Mesothelial cell of epicardium (in vitro differentiated cells): ENCODE measurements at regions not wholly inside any gene's neighbourhood (a gene's known extent, or its start where the extent isn't known, plus 50 kb on each side); places are given as distances from the start of the nearest gene placed in this dataset.
"Not testable (repeated sequence)": the region's sequence is repeated elsewhere in the genome, so short reads cannot be mapped to it uniquely, and the experiment has no call there.

Experiments used
- DNase-seq, 2 experiments: peaks; one replicate each; pipeline ENCODE4 v3.0.0; 2021; ENCODE audit warnings: low spot score in 2 of 2; ENCODE audit not compliant: unreplicated experiment in 2 of 2
- H3K27ac Mint-ChIP-seq: 2 replicates; pipeline ENCODE4 v1.8.0; 2021; ENCODE audit warnings: mixed read lengths
- H3K27me3 Mint-ChIP-seq: 2 replicates; pipeline ENCODE4 v1.8.0; 2021; ENCODE audit warnings: low read depth, mixed read lengths
- H3K36me3 Mint-ChIP-seq: 2 replicates; pipeline ENCODE4 v1.8.0; 2021; ENCODE audit warnings: mixed read lengths
- H3K4me1 Mint-ChIP-seq: 2 replicates; pipeline ENCODE4 v1.8.0; 2021; ENCODE audit warnings: mixed read lengths
- H3K4me3 Mint-ChIP-seq: 2 replicates; pipeline ENCODE4 v1.8.0; 2021; ENCODE audit warnings: mild to moderate bottlenecking, moderate library complexity, mixed read lengths
- H3K9me3 Mint-ChIP-seq: 2 replicates; pipeline ENCODE4 v1.8.0; 2021; ENCODE audit warnings: mixed read lengths
- CTCF ChIP-seq: fragments of 200-600 bp; sonication (generic); IDR thresholded peaks from one replicate; pipeline ENCODE4 v1.5.0; 2021; ENCODE audit warnings: antibody characterized with exemption; ENCODE audit not compliant: unreplicated experiment

GRCh38 chr9:40913928-40914673 is 214.4 kb downstream of the FOXD4L6 start:
- no peak for DNase-seq
- no peaks in the 10 kb centered on the region for H3K4me1 Mint-ChIP-seq
- no peak for TF ChIP-seq CTCF
- no peak overlapping the region for H3K4me3 Mint-ChIP-seq
- no peaks in the 10 kb centered on the region for H3K27me3 Mint-ChIP-seq
- peaks cover 78% of the 10 kb centered on the region for H3K9me3 Mint-ChIP-seq
- H3K36me3 Mint-ChIP-seq = peaks cover 15% of the 10 kb centered on the region
- H3K27ac Mint-ChIP-seq = no peak overlapping the region

- peaks cover 80% of the 10 kb centered on the region for H3K9me3 Mint-ChIP-seq
- H3K4me1 Mint-ChIP-seq = no peaks in the 10 kb centered on the region
- no peak overlapping the region for H3K27ac Mint-ChIP-seq
- H3K36me3 Mint-ChIP-seq = peaks cover 14% of the 10 kb centered on the region
- no peak for TF ChIP-seq CTCF
- no peaks in the 10 kb centered on the region for H3K27me3 Mint-ChIP-seq
- H3K4me3 Mint-ChIP-seq = no peak overlapping the region
- no peak for DNase-seq
These were observed 215.3 kb downstream of the FOXD4L6 start for GRCh38 chr9:40913096-40913719.

GRCh38 chr9:40912679-40913078 is 215.8 kb downstream of the FOXD4L6 start:
- not testable (repeated sequence) for DNase-seq, H3K27me3 Mint-ChIP-seq, H3K4me1 Mint-ChIP-seq, H3K27ac Mint-ChIP-seq, H3K4me3 Mint-ChIP-seq
- Mint-ChIP-seq H3K36me3 (peaks cover 18% of the 10 kb centered on the region), H3K9me3 (peaks cover 81% of the 10 kb centered on the region)

- TF ChIP-seq CTCF = no peak
- no peaks in the 10 kb centered on the region for H3K27me3 Mint-ChIP-seq
These were observed 216.8 kb downstream of the FOXD4L6 start for GRCh38 chr9:40911647-40912046.

GRCh38 chr9:40910995-40911394 is 217.5 kb downstream of the FOXD4L6 start:
- DNase-seq, H3K27me3 Mint-ChIP-seq, H3K4me1 Mint-ChIP-seq, H3K4me3 Mint-ChIP-seq, H3K27ac Mint-ChIP-seq: not testable (repeated sequence)
- Mint-ChIP-seq H3K36me3 (peaks cover 24% of the 10 kb centered on the region), H3K9me3 (peaks cover 87% of the 10 kb centered on the region)

More at GRCh38 chr9:40911647-40912046, 216.8 kb downstream of the FOXD4L6 start:
- DNase-seq = no peak
- H3K27ac Mint-ChIP-seq = no peak overlapping the region
- no peak overlapping the region for H3K4me3 Mint-ChIP-seq
- H3K4me1 Mint-ChIP-seq = no peaks in the 10 kb centered on the region
- peaks cover 85% of the 10 kb centered on the region for H3K9me3 Mint-ChIP-seq
- H3K36me3 Mint-ChIP-seq = peaks cover 23% of the 10 kb centered on the region

- TF ChIP-seq CTCF = no peak
- Mint-ChIP-seq H3K36me3 (peaks cover 25% of the 10 kb centered on the region), H3K27me3 (no peaks in the 10 kb centered on the region), H3K27ac (no peak overlapping the region), H3K4me3 (no peak overlapping the region), H3K4me1 (no peaks in the 10 kb centered on the region), H3K9me3 (peaks cover 86% of the 10 kb centered on the region)
- no peak for DNase-seq
These were observed 218.7 kb downstream of the FOXD4L6 start for GRCh38 chr9:40909821-40910220.

- H3K36me3 Mint-ChIP-seq = peaks cover 30% of the 10 kb centered on the region
- H3K27ac Mint-ChIP-seq, H3K27me3 Mint-ChIP-seq, H3K4me1 Mint-ChIP-seq, H3K4me3 Mint-ChIP-seq, DNase-seq: not testable (repeated sequence)
- peaks cover 85% of the 10 kb centered on the region for H3K9me3 Mint-ChIP-seq
These were observed 219.4 kb downstream of the FOXD4L6 start for GRCh38 chr9:40909111-40909510.
